ENCODE measurements at regions not wholly inside any gene's neighbourhood (a gene's known extent, or its start where the extent isn't known, plus 50 kb on each side); places are given as distances from the start of the nearest gene placed in this dataset.
"Not testable (repeated sequence)": the region's sequence is repeated elsewhere in the genome, so short reads cannot be mapped to it uniquely, and the experiment has no call there.

GRCh38 chr4:125642645-125643044, 327.9 kb downstream of the FAT4 start:
- 73 to 85% (median 83%) methylated on average over 5 of the region's 5 CpGs for WGBS, 4 donors
- Histone ChIP-seq H3K27ac (no peak overlapping the region), H3K4me3 (no peak overlapping the region), H3K36me3 (replicated peaks in 1 of 2) (no peaks in the 10 kb centered on the region), H3K9me3 (replicated peaks in 1 of 3) (no peaks in the 10 kb centered on the region), H3K4me1 (replicated peaks in 1 of 2) (no peaks in the 10 kb centered on the region), H3K27me3 (no peaks in the 10 kb centered on the region)
- DNase-seq: no peak
- TF ChIP-seq CTCF (IDR thresholded peaks at IDR 0.05): no peak
- no peak for TF ChIP-seq POLR2A (IDR thresholded peaks at IDR 0.05)
- intact Hi-C loops (cut with DNase I): no loop called here

GRCh38 chr4:125649452-125649851, 334.7 kb downstream of the FAT4 start:
- Histone ChIP-seq H3K4me3 (no peak overlapping the region), H3K4me1 (replicated peaks in 1 of 2) (no peaks in the 10 kb centered on the region), H3K27ac (no peak overlapping the region), H3K27me3 (no peaks in the 10 kb centered on the region), H3K9me3 (replicated peaks in 1 of 3) (no peaks in the 10 kb centered on the region), H3K36me3 (replicated peaks in 1 of 2) (no peaks in the 10 kb centered on the region)
- TF ChIP-seq CTCF (IDR thresholded peaks at IDR 0.05) (no peak), POLR2A (IDR thresholded peaks at IDR 0.05) (no peak)
- DNase-seq: no peak
- 82 to 94% (median 84%) methylated on average over 6 of the region's 6 CpGs for WGBS, 4 donors
- intact Hi-C loops (cut with DNase I): no loop called here

- TF ChIP-seq POLR2A (IDR thresholded peaks at IDR 0.05) (no peak), CTCF (IDR thresholded peaks at IDR 0.05) (no peak)
- Histone ChIP-seq H3K9me3 (replicated peaks in 1 of 3) (no peaks in the 10 kb centered on the region), H3K27me3 (no peaks in the 10 kb centered on the region), H3K36me3 (replicated peaks in 1 of 2) (no peaks in the 10 kb centered on the region), H3K4me3 (no peak overlapping the region), H3K27ac (no peak overlapping the region), H3K4me1 (replicated peaks in 1 of 2) (no peaks in the 10 kb centered on the region)
- DNase-seq: no peak
- intact Hi-C loops (cut with DNase I): no loop called here
Measured at GRCh38 chr4:125650557-125650956, 335.8 kb downstream of the FAT4 start.

- DNase-seq; H3K4me1 ChIP-seq (replicated peaks in 1 of 2); H3K36me3 ChIP-seq (replicated peaks in 1 of 2); H3K27ac ChIP-seq; H3K9me3 ChIP-seq (replicated peaks in 1 of 3); H3K4me3 ChIP-seq; H3K27me3 ChIP-seq; intact Hi-C loops (cut with DNase I): not testable (repeated sequence)
- 86 to 93% (median 91%) methylated on average over 7 to 33 of the region's 33 CpGs for whole genome bisulfite sequencing, 4 donors
Measured at GRCh38 chr4:125651707-125652357, 337.1 kb downstream of the FAT4 start.

GRCh38 chr4:125658773-125659172, 344.0 kb downstream of the FAT4 start:
- intact Hi-C loops (cut with DNase I): no loop called here
- no peaks in the 10 kb centered on the region for H3K27me3 ChIP-seq
- no peak overlapping the region for H3K4me3 ChIP-seq
- no peak for DNase-seq
- H3K36me3 ChIP-seq (replicated peaks in 1 of 2): no peaks in the 10 kb centered on the region
- H3K9me3 ChIP-seq (replicated peaks in 1 of 3): no peaks in the 10 kb centered on the region
- H3K4me1 ChIP-seq (replicated peaks in 1 of 2): no peaks in the 10 kb centered on the region
- no peak for TF ChIP-seq POLR2A (IDR thresholded peaks at IDR 0.05)
- no peak for TF ChIP-seq CTCF (IDR thresholded peaks at IDR 0.05)
- H3K27ac ChIP-seq: no peak overlapping the region
